Mucosa of descending colon (tissue), 3 donors: ENCODE measurements at regions not wholly inside any gene's neighbourhood (a gene's known extent, or its start where the extent isn't known, plus 50 kb on each side); places are given as distances from the start of the nearest gene placed in this dataset.

Source experiments
- ATAC-seq: fragments of 200-7000 bp; cut with Tn5 transposase; one replicate; pipeline ENCODE4 v1.9.1; 2020; ENCODE audit warnings: mild to moderate bottlenecking, moderate library complexity
- DNase-seq, 3 donors: peaks; one replicate each; pipeline ENCODE4 v3.0.0-alpha.2; 2020
- H3K36me3 ChIP-seq: fragments of 200-600 bp; one replicate; pipeline ENCODE4 v1.8.0; 2021; ENCODE audit warnings: low read depth, mild to moderate bottlenecking
- H3K4me1 ChIP-seq: fragments of 200-600 bp; one replicate; pipeline ENCODE4 v1.8.0; 2021; ENCODE audit warnings: low read depth, mild to moderate bottlenecking
- H3K4me3 ChIP-seq: fragments of 200-600 bp; one replicate; pipeline ENCODE4 v1.8.0; 2021; ENCODE audit warnings: mild to moderate bottlenecking
- H3K9me3 ChIP-seq: fragments of 200-600 bp; one replicate; pipeline ENCODE4 v1.8.0; 2021; ENCODE audit warnings: mild to moderate bottlenecking
- intact Hi-C, 2 donors: fragments of 100-400 bp; cut with DNase I in 1 of 2; cut with micrococcal nuclease in 1 of 2; formaldehyde crosslinking; loops; one replicate each; pipeline versions ENCODE4 v1.11.0 to v1.11.1; 2022; cut with DNase I, micrococcal nuclease
- TF ChIP-seq, protein P1 (sequence below): fragments of 200-600 bp; IDR thresholded peaks from one replicate; pipeline ENCODE4 v1.8.0; 2022; ENCODE audit warnings: antibody characterized with exemption, mild to moderate bottlenecking
- donor health status: DM: no; HTN: no; CAD: no; lungs with moderate emphysema.
- donor health status: DM: no; HTN: no; CAD: no.
- donor health status: DM: no; HTN: yes; CAD: no.

DNA sequence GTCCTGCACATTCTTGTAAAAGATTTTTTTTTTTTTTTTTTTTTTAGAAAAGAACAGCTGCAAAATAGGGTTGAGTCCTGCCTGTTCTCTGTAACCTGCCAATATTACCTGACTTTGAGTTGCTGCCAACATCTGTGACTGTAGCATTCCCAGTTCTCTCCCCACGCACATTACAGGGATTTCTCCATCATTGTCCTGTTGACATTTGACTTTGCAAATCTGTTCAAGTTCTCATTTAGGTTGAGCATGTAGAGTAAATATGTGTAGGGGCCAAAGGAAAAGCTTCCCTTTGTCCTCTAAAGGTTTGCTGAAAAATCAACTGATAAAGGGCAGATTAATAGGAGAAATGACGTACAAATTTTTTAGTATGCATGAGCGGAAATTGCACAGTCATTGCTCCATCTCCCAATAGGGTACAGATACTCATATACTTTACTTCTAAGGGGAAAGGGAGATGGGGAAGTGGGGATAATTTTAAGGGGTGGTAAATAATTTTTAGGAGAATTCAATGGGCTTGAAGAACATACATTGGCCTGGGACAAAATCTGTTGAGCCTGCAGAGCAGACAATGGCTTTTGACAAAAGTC, 385.5 kb downstream of the PIK3C3 start:
- TF ChIP-seq, protein P1, sequence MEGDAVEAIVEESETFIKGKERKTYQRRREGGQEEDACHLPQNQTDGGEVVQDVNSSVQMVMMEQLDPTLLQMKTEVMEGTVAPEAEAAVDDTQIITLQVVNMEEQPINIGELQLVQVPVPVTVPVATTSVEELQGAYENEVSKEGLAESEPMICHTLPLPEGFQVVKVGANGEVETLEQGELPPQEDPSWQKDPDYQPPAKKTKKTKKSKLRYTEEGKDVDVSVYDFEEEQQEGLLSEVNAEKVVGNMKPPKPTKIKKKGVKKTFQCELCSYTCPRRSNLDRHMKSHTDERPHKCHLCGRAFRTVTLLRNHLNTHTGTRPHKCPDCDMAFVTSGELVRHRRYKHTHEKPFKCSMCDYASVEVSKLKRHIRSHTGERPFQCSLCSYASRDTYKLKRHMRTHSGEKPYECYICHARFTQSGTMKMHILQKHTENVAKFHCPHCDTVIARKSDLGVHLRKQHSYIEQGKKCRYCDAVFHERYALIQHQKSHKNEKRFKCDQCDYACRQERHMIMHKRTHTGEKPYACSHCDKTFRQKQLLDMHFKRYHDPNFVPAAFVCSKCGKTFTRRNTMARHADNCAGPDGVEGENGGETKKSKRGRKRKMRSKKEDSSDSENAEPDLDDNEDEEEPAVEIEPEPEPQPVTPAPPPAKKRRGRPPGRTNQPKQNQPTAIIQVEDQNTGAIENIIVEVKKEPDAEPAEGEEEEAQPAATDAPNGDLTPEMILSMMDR = no peak
- H3K9me3 ChIP-seq = no peaks in the 10 kb centered on the region
- H3K4me1 ChIP-seq = no peaks in the 10 kb centered on the region
- H3K4me3 ChIP-seq = no peak overlapping the region
- no peak for ATAC-seq
- H3K36me3 ChIP-seq = no peaks in the 10 kb centered on the region
- intact Hi-C loops = no loop called here
- DNase-seq = no peak

DNA sequence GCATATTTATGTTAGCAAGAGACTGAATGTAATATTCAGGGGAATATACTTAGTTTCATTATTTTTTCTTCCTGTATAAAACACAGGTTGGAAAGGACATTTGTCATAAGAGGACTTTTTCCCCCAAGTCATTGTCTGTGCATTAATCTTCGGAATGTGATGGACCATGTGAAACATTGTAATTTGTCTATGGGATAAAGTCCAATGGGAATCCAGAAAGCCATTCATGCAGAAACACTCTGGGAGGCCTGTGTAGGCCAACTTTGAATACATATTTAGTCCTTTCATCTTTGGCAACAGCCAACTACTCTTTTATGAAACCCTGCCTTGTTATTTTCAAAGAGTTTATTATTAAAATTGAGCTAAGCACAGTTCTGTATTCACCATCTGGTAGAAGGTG, 386.4 kb downstream of the PIK3C3 start:
- no peaks in the 10 kb centered on the region for H3K36me3 ChIP-seq
- TF ChIP-seq, protein P1 = no peak
- H3K4me3 ChIP-seq = no peak overlapping the region
- intact Hi-C loops = no loop called here
- DNase-seq = no peak
- no peak for ATAC-seq
- no peaks in the 10 kb centered on the region for H3K4me1 ChIP-seq
- H3K9me3 ChIP-seq = no peaks in the 10 kb centered on the region

DNA sequence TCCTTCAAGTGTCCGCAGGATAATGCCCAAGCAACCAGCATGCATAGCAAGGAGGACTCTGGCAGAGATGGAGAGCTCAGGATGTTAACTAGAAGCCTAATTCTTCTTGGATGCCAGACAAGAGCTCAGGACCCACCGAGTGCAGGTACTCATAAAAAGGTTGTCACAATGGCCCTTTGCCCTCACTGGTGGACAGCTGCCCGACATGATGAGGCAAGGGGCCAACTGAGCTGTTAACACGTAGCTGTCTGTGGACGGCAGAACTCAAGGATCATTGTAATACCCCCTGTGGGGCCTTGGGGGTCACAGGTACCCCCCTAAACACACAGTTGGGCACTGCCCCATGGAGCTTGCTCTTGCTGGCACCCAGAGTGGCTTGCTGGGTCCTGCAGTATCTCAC, 393.7 kb downstream of the PIK3C3 start:
- Histone ChIP-seq H3K4me3 (no peak overlapping the region), H3K36me3 (no peaks in the 10 kb centered on the region), H3K9me3 (no peaks in the 10 kb centered on the region), H3K4me1 (no peaks in the 10 kb centered on the region)
- no peak for ATAC-seq
- DNase-seq = no peak
- intact Hi-C loops = no loop called here
- TF ChIP-seq, protein P1 = no peak

DNA sequence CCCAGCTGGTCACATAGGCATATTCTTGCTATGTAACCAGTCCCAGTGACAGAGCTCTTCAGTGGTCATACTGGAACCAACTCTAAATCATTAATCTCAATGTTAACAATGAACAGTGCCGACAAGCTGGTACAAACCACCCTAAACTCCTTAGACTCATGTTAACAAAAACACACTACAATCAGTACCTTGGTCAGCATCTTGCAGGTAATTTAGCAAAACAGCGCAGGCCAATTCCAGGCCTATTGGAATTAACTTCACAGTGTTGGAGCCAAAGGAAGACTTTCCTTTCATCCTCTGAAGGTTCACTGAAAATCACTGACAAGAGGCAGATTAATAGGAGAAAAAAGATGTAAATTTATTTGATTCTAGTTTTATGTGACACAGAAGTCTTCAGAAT, 396.4 kb downstream of the PIK3C3 start:
- no peak for ATAC-seq
- TF ChIP-seq, protein P1 = no peak
- intact Hi-C loops = no loop called here
- H3K4me3 ChIP-seq = no peak overlapping the region
- no peaks in the 10 kb centered on the region for H3K4me1 ChIP-seq
- H3K9me3 ChIP-seq = no peaks in the 10 kb centered on the region
- no peaks in the 10 kb centered on the region for H3K36me3 ChIP-seq
- no peak for DNase-seq

DNA sequence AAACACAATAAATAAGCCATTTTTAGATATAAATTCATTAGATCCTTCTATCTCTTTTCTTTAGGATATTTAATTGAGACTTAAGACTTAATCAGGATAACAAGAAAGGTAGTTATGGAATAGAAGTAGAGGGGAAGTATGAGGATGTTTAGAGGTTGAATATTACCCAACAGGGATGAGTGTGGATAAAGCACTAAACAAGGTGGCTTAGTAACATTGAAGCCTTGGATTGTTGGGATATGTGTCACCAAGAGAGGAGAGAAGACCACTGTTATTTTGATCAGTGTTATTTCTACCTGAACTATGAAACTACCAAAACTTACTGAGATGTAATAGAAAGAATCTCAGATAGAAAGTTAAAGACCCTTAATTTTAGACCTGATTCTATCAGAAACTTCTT, 405.7 kb downstream of the PIK3C3 start:
- DNase-seq (no peak), ATAC-seq (no peak)
- intact Hi-C loops = no loop called here
- TF ChIP-seq, protein P1 = no peak
- no peaks in the 10 kb centered on the region for H3K9me3 ChIP-seq
- H3K4me3 ChIP-seq = no peak overlapping the region
- no peaks in the 10 kb centered on the region for H3K4me1 ChIP-seq
- no peaks in the 10 kb centered on the region for H3K36me3 ChIP-seq
